Esophagus squamous epithelium (tissue), 5 donors: ENCODE measurements at regions not wholly inside any gene's neighbourhood (a gene's known extent, or its start where the extent isn't known, plus 50 kb on each side); places are given as distances from the start of the nearest gene placed in this dataset.

ENCODE experiments used
- DNase-seq: peaks from one replicate; lab custom pipeline; 2025; lab: John Stamatoyannopoulos, UW
- H3K27ac ChIP-seq, 4 donors: fragments of 200-600 bp; sonication (generic); one replicate each; pipeline ENCODE4 v1.5.1; 2016 to 2019; ENCODE audit warnings: mild to moderate bottlenecking in 1 of 4
- H3K27me3 ChIP-seq, 4 donors: fragments of 200-600 bp; sonication (generic); 1 replicate in 3 of 4; 2 replicates in 1 of 4; pipeline versions ENCODE4 v1.5.1 to v1.6.0; 2017 to 2021; ENCODE audit warnings: antibody characterized with exemption in 1 of 4
- H3K36me3 ChIP-seq, 3 donors: fragments of 200-600 bp; sonication (generic); one replicate each; pipeline ENCODE4 v1.5.1; 2016 to 2019
- H3K4me1 ChIP-seq, 3 donors: fragments of 200-600 bp; sonication (generic); one replicate each; pipeline ENCODE4 v1.5.1; 2017 to 2019
- H3K4me3 ChIP-seq, 4 donors: fragments of 200-600 bp; sonication (generic); 1 replicate in 3 of 4; 2 replicates in 1 of 4; pipeline ENCODE4 v1.5.1; 2016 to 2019; ENCODE audit warnings: mild to moderate bottlenecking in 2 of 4, moderate library complexity in 1 of 4
- H3K9me3 ChIP-seq, 3 donors: fragments of 200-600 bp; sonication (generic); one replicate each; pipeline ENCODE4 v1.5.1; 2016 to 2019
- CTCF ChIP-seq, 6 experiments: fragments of 450-650 bp in 4 of 6; fragments of 200-600 bp in 2 of 6; sonication (generic) in 2 of 6; IDR thresholded peaks; one replicate each; pipeline ENCODE4 v1.5.1; 2016 to 2019; ENCODE audit warnings: antibody characterized with exemption in 6 of 6, mild to moderate bottlenecking in 4 of 6, moderate library complexity in 4 of 6
- POLR2A ChIP-seq, 4 donors: fragments of 450-650 bp; IDR thresholded peaks; one replicate each; pipeline ENCODE4 v1.6.1; 2017; ENCODE audit warnings: antibody characterized with exemption in 4 of 4, mild to moderate bottlenecking in 4 of 4, moderate library complexity in 3 of 4
- intact Hi-C: fragments of 100-400 bp; cut with DNase I; formaldehyde crosslinking; loops from one replicate; pipeline ENCODE4 v1.15.0; 2022
- donor health status: DM: yes; HTN: yes; CAD: no.

GRCh38 chr2:166545473-166545872 lies 51.4 kb upstream of the SCN7A start:
- Histone ChIP-seq H3K36me3 (no peaks in the 10 kb centered on the region), H3K27me3 (no peaks in the 10 kb centered on the region), H3K4me1 (no peaks in the 10 kb centered on the region), H3K27ac (no peak overlapping the region), H3K4me3 (no peak overlapping the region), H3K9me3 (no peaks in the 10 kb centered on the region)
- no peak for TF ChIP-seq CTCF (IDR thresholded peaks at IDR 0.05)
- no peak for TF ChIP-seq POLR2A (IDR thresholded peaks at IDR 0.05)
- DNase-seq = no peak
- intact Hi-C loops = no loop called here
